Endothelial cell of umbilical vein (primary cell): ENCODE measurements at regions not wholly inside any gene's neighbourhood (a gene's known extent, or its start where the extent isn't known, plus 50 kb on each side); places are given as distances from the start of the nearest gene placed in this dataset.

Experiments
- EZH2 ChIP-seq: IDR thresholded peaks from 2 replicates; pipeline ENCODE4 v1.6.1; 2012; ENCODE audit warnings: borderline replicate concordance, low read depth, mild to moderate bottlenecking, moderate library complexity, low read length, inconsistent platforms; ENCODE audit not compliant: severe bottlenecking
- POLR2A ChIP-seq: IDR thresholded peaks from 2 replicates; pipeline ENCODE4 v1.6.1; 2012; ENCODE audit warnings: low read depth, mild to moderate bottlenecking, control low read depth, low read length
- TF ChIP-seq, protein P1 (sequence below), 2 donors: IDR thresholded peaks; 1 replicate in 1 of 2; 2 replicates in 1 of 2; pipeline ENCODE4 v1.5.1; 2011; ENCODE audit warnings: low read length in 2 of 2, mild to moderate bottlenecking in 2 of 2, moderate library complexity in 2 of 2, control low read depth in 1 of 2, inconsistent platforms in 1 of 2, low read depth in 1 of 2; ENCODE audit not compliant: insufficient read depth in 1 of 2; ENCODE audit errors: extremely low read depth in 1 of 2

DNA sequence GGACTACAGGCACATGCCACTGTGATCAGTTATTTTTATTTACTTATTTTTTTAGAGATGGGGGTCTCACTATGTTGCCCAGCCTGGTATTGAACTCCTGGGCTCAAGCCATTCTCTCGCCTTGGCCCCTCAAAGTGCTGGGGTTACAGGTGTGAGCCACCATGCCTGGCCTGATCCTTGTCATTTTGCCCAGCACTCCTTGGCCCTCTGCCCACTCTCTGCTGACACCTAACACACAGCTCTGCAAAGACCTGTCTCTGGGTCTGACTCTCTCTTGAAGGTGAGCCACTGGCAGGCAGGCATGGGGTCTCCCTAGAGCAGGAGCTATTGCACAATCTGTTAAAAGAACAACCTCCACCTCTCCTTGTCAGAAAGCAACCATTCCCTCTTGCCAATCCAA, 155.6 kb downstream of the ZFP64 start:
- TF ChIP-seq, protein P1, sequence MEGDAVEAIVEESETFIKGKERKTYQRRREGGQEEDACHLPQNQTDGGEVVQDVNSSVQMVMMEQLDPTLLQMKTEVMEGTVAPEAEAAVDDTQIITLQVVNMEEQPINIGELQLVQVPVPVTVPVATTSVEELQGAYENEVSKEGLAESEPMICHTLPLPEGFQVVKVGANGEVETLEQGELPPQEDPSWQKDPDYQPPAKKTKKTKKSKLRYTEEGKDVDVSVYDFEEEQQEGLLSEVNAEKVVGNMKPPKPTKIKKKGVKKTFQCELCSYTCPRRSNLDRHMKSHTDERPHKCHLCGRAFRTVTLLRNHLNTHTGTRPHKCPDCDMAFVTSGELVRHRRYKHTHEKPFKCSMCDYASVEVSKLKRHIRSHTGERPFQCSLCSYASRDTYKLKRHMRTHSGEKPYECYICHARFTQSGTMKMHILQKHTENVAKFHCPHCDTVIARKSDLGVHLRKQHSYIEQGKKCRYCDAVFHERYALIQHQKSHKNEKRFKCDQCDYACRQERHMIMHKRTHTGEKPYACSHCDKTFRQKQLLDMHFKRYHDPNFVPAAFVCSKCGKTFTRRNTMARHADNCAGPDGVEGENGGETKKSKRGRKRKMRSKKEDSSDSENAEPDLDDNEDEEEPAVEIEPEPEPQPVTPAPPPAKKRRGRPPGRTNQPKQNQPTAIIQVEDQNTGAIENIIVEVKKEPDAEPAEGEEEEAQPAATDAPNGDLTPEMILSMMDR (IDR thresholded peaks at IDR 0.05; ENCODE audit: extremely low read depth in 1 of 2, insufficient read depth in 1 of 2, low read depth in 1 of 2, low read length in 2 of 2): no peak
- TF ChIP-seq EZH2: no peak
- TF ChIP-seq POLR2A: no peak
